Activated naive CD8-positive, alpha-beta T cell treated with anti-CD3 and anti-CD28 coated beads for 36 hours (primary cell): ENCODE measurements at regions not wholly inside any gene's neighbourhood (a gene's known extent, or its start where the extent isn't known, plus 50 kb on each side); places are given as distances from the start of the nearest gene placed in this dataset.

Experiments
- DNase-seq: peaks from one replicate; pipeline ENCODE4 v3.0.0; 2021
- H3K27ac Mint-ChIP-seq: one replicate; pipeline ENCODE4 v1.8.0; 2022; ENCODE audit warnings: mild to moderate bottlenecking, moderate library complexity, mixed read lengths
- H3K27me3 Mint-ChIP-seq: one replicate; pipeline ENCODE4 v1.8.0; 2022; ENCODE audit warnings: mild to moderate bottlenecking, mixed read lengths
- H3K36me3 Mint-ChIP-seq: one replicate; pipeline ENCODE4 v1.8.0; 2021; ENCODE audit warnings: mild to moderate bottlenecking, mixed read lengths
- H3K4me1 Mint-ChIP-seq: one replicate; pipeline ENCODE4 v1.8.0; 2021; ENCODE audit warnings: mixed read lengths
- H3K4me3 Mint-ChIP-seq: one replicate; pipeline ENCODE4 v1.8.0; 2022; ENCODE audit warnings: mild to moderate bottlenecking, moderate library complexity, mixed read lengths
- H3K9me3 Mint-ChIP-seq: one replicate; pipeline ENCODE4 v1.8.0; 2022; ENCODE audit warnings: mixed read lengths

GRCh38 chr7:24231493-24231892, 52.5 kb upstream of the NPY start:
- no peak overlapping the region for H3K4me3 Mint-ChIP-seq
- H3K36me3 Mint-ChIP-seq = no peaks in the 10 kb centered on the region
- H3K4me1 Mint-ChIP-seq = peaks cover 21% of the 10 kb centered on the region
- DNase-seq = no peak
- H3K27ac Mint-ChIP-seq = no peak overlapping the region
- H3K9me3 Mint-ChIP-seq = no peaks in the 10 kb centered on the region
- peaks cover 16% of the 10 kb centered on the region for H3K27me3 Mint-ChIP-seq

DNA sequence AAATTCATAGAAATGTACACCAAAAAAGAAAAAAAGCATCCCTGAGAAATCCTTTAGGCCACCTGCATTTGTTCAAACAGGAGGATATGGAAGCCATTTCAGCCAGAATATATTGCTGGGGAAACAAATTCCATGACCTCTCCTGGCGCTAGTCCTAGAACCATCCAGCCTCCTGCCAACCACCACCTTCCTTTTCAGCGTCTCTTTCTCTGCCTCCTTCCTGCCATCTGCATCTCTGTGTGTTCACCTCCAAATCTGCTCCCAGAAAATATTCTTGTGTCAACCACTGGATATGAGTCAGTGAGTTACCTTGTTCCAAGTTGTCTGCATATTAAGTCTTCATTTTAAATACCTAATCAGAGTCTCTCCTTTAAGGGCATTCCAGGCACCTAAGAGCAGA, 50.6 kb upstream of the NPY start:
- Mint-ChIP-seq H3K4me3 (no peak overlapping the region), H3K4me1 (peaks cover 2% of the 10 kb centered on the region), H3K27me3 (peaks cover 25% of the 10 kb centered on the region), H3K27ac (no peak overlapping the region), H3K36me3 (no peaks in the 10 kb centered on the region), H3K9me3 (no peaks in the 10 kb centered on the region)
- DNase-seq = no peak
